ENCODE measurements at regions not wholly inside any gene's neighbourhood (a gene's known extent, or its start where the extent isn't known, plus 50 kb on each side); places are given as distances from the start of the nearest gene placed in this dataset.

DNA sequence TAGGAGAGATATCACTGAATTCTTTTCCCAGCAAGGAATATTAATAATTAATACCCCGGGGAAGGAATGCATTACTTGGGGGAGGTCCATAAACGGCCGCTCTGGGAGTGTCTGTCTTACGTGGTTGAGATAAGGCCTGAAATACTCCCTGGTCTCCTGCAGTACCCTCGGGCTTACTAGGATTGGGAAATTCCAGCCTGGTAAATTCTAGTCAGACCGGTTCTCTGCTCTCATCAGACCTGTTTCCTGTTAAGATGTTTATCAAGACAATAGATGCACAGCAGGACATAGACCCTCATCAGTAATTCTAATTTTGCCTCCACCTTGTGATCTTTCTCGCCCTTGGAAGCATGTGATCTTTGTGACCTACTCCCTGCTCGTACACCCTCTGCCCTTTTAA lies 162.8 kb upstream of the KCND2 start:
- FAIRE-seq (no peak), DNase-seq (no peak)
- H3K9me3 ChIP-seq: no peaks in the 10 kb centered on the region

GRCh38 chr7:120114626-120115025 lies 158.3 kb upstream of the KCND2 start:
- TF ChIP-seq CTCF (IDR thresholded peaks at IDR 0.05): no peak
- DNase-seq (no peak), ATAC-seq (no peak), FAIRE-seq (no peak)
- Histone ChIP-seq H3K36me3 (no peaks in the 10 kb centered on the region), H3K27ac (no peak overlapping the region), H3K4me1 (no peaks in the 10 kb centered on the region), H3K4me3 (no peak overlapping the region), H3K27me3 (no peaks in the 10 kb centered on the region), H3K9me3 (no peaks in the 10 kb centered on the region)
- intact Hi-C loops (cut with DNase I): no loop called here
- WGBS, 2 donors: 50 to 72% methylated on average over 5 of the region's 5 CpGs

More for the DNA sequence above, 162.8 kb upstream of the KCND2 start:
- intact Hi-C loops (cut with DNase I): no loop called here
- Histone ChIP-seq H3K4me1 (no peaks in the 10 kb centered on the region), H3K27ac (no peak overlapping the region), H3K4me3 (no peak overlapping the region), H3K36me3 (no peaks in the 10 kb centered on the region), H3K27me3 (no peaks in the 10 kb centered on the region)
- 36 to 45% methylated on average over 8 of the region's 8 CpGs for WGBS, 2 donors
- no peak for TF ChIP-seq CTCF (IDR thresholded peaks at IDR 0.05)
- no peak for ATAC-seq

DNA sequence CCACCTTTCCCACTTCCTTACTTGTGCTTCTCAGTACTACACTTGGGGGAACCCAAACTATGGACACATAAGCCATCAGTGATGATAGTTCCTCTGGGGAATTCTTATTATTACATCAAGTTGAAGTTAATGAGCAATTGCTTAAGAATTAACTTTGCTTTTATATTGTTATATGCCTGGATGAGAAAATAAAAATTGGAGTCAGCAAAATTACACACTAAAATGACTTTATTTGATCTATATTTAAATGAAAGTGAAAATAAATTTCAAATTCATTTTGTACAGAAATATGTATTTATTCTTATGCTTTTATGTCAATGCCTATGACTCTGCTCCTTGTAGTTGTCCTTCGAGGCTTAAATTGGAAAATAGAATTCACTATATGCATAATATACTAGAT lies 149.4 kb upstream of the KCND2 start:
- no peak for TF ChIP-seq CTCF (IDR thresholded peaks at IDR 0.05)

DNA sequence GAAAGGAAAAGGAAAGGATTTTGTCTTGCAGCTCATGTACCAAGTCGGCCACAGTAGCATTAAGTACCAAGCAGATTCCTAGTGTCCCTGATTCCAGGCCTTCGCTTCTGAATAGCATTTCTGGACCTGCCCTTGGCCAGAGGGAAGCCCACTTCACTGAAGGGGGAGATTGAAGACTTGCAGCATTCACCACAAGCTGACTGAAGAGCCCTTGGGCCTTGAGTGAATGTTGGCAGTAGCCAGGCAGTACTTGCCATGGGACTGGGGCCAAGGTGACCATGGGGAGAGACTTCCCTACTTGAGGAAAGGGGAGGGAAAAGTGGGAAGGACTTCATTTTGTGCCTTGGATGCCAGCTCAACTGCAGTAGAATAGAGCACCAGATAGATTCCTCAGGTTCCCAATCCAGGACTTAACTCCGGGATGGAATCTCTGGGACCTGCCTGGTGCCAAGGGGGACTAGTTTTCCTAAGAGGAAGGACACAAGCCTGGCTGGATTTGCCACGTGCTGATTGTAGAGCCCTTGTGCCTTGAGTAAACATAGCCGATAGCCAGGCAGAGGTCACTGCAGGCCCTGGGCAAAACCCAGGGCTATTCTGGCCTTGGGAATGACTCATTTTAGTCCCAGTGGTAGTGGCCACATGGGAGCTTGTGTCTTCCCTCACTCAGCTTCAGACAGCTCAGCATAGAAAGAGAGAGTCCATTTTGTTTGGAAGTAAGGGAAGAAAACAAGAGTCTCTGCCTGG lies 141.7 kb upstream of the KCND2 start:
- Histone ChIP-seq H3K27ac (no peak overlapping the region), H3K36me3 (no peaks in the 10 kb centered on the region), H3K4me3 (no peak overlapping the region), H3K9me3 (no peaks in the 10 kb centered on the region), H3K27me3 (no peaks in the 10 kb centered on the region), H3K4me1 (no peaks in the 10 kb centered on the region)
- no peak for TF ChIP-seq CTCF (IDR thresholded peaks at IDR 0.05)
- intact Hi-C loops (cut with DNase I): no loop called here
- FAIRE-seq (no peak), ATAC-seq (no peak), DNase-seq (no peak)
- 54 to 62% methylated on average over 5 of the region's 5 CpGs for WGBS, 2 donors

More for the DNA sequence above, 149.4 kb upstream of the KCND2 start:
- no peaks in the 10 kb centered on the region for H3K9me3 ChIP-seq
- no peak overlapping the region for H3K27ac ChIP-seq
- no peaks in the 10 kb centered on the region for H3K27me3 ChIP-seq
- H3K36me3 ChIP-seq: no peaks in the 10 kb centered on the region
- H3K4me1 ChIP-seq: no peaks in the 10 kb centered on the region
- WGBS, 2 donors: 56 to 69% methylated on average over 1 of the region's 1 CpG
- no peak overlapping the region for H3K4me3 ChIP-seq
- DNase-seq: no peak
- FAIRE-seq: no peak
- no peak for ATAC-seq
- intact Hi-C loops (cut with DNase I): no loop called here

- H3K4me1 ChIP-seq: no peaks in the 10 kb centered on the region
- no peak for FAIRE-seq
Measured at GRCh38 chr7:120138497-120138896, 134.5 kb upstream of the KCND2 start.

More at GRCh38 chr7:120138497-120138896, 134.5 kb upstream of the KCND2 start:
- intact Hi-C loops (cut with DNase I): no loop called here
- ATAC-seq: peak in 2 of 4 donors; percentile 32 to 62
- no peak overlapping the region for H3K4me3 ChIP-seq
- H3K36me3 ChIP-seq: no peaks in the 10 kb centered on the region
- no peak for TF ChIP-seq CTCF (IDR thresholded peaks at IDR 0.05)
- no peaks in the 10 kb centered on the region for H3K27me3 ChIP-seq
- no peaks in the 10 kb centered on the region for H3K9me3 ChIP-seq
- 28 to 42% methylated on average over 1 of the region's 1 CpG for WGBS, 2 donors
- no peak for DNase-seq
- H3K27ac ChIP-seq: no peak overlapping the region
